H9 (cell line): ENCODE measurements at regions not wholly inside any gene's neighbourhood (a gene's known extent, or its start where the extent isn't known, plus 50 kb on each side); places are given as distances from the start of the nearest gene placed in this dataset.

Experiments used
- DNase-seq: peaks from one replicate; pipeline ENCODE4 v3.0.0-alpha.2; 2017
- H2AFZ ChIP-seq: one replicate; pipeline ENCODE4 v1.6.1; 2013; ENCODE audit warnings: mild to moderate bottlenecking, low read length, control low read depth, moderate library complexity
- H2AK5ac ChIP-seq: 2 replicates; pipeline ENCODE4 v1.6.1; 2013; ENCODE audit warnings: low read length, control low read depth, mixed read lengths; ENCODE audit not compliant: insufficient read length
- H2BK120ac ChIP-seq: one replicate; pipeline ENCODE4 v1.6.1; 2013; ENCODE audit warnings: low read depth, mild to moderate bottlenecking, low read length, control low read depth, inconsistent platforms; ENCODE audit not compliant: poor library complexity, severe bottlenecking
- H2BK12ac ChIP-seq: 2 replicates; pipeline ENCODE4 v1.6.1; 2013; ENCODE audit warnings: low read length, control low read depth, mixed read lengths, low read depth; ENCODE audit not compliant: insufficient read length
- H2BK15ac ChIP-seq: 2 replicates; pipeline ENCODE4 v1.6.1; 2013; ENCODE audit warnings: low read depth, low read length, control low read depth
- H2BK20ac ChIP-seq: one replicate; pipeline ENCODE4 v1.6.1; 2013; ENCODE audit warnings: low read depth, mild to moderate bottlenecking, low read length, control low read depth, inconsistent platforms; ENCODE audit not compliant: poor library complexity, severe bottlenecking
- H2BK5ac ChIP-seq: 2 replicates; pipeline ENCODE4 v1.6.1; 2013; ENCODE audit warnings: low read length, control low read depth, mixed read lengths; ENCODE audit not compliant: insufficient read length
- H3K14ac ChIP-seq: 2 replicates; pipeline ENCODE4 v1.6.1; 2013; ENCODE audit warnings: low read length, control low read depth; ENCODE audit not compliant: insufficient read depth
- H3K18ac ChIP-seq: 2 replicates; pipeline ENCODE4 v1.6.1; 2013; ENCODE audit warnings: low read depth, mild to moderate bottlenecking, mixed read lengths, low read length, control low read depth; ENCODE audit not compliant: insufficient read length
- H3K23ac ChIP-seq: 2 replicates; pipeline ENCODE4 v1.6.1; 2013; ENCODE audit warnings: low read length, control low read depth, mixed read lengths, low read depth; ENCODE audit not compliant: insufficient read length
- H3K23me2 ChIP-seq: 2 replicates; pipeline ENCODE4 v1.6.1; 2013; ENCODE audit warnings: low read depth, mild to moderate bottlenecking, mixed read lengths, low read length, control low read depth; ENCODE audit not compliant: insufficient read length, poor library complexity, severe bottlenecking
- H3K27ac ChIP-seq: 2 replicates; pipeline ENCODE4 v1.5.1; 2013; ENCODE audit warnings: low read length, control low read depth, mixed read lengths, low read depth; ENCODE audit not compliant: insufficient read length
- H3K27me3 ChIP-seq: 2 replicates; pipeline ENCODE4 v1.6.1; 2013; ENCODE audit warnings: low read length, control low read depth, inconsistent platforms; ENCODE audit not compliant: insufficient read depth
- H3K4ac ChIP-seq: 2 replicates; pipeline ENCODE4 v1.6.1; 2013; ENCODE audit warnings: low read depth, mild to moderate bottlenecking, control low read depth, inconsistent platforms, low read length, moderate library complexity
- H3K4me1 ChIP-seq: 2 replicates; pipeline ENCODE4 v1.6.1; 2013; ENCODE audit warnings: low read length, control low read depth, inconsistent platforms; ENCODE audit not compliant: insufficient read depth
- H3K4me2 ChIP-seq: 2 replicates; pipeline ENCODE4 v1.6.1; 2013; ENCODE audit warnings: low read length, control low read depth, mixed read lengths; ENCODE audit not compliant: insufficient read length, insufficient read depth
- H3K56ac ChIP-seq: 2 replicates; pipeline ENCODE4 v1.6.1; 2013; ENCODE audit warnings: low read depth, mild to moderate bottlenecking, mixed read lengths, low read length, control low read depth; ENCODE audit not compliant: insufficient read length
- H3K79me1 ChIP-seq: 2 replicates; pipeline ENCODE4 v1.6.1; 2013; ENCODE audit warnings: low read depth, mild to moderate bottlenecking, moderate library complexity, low read length, control low read depth, inconsistent platforms; ENCODE audit not compliant: insufficient read depth, poor library complexity, severe bottlenecking
- H3K79me2 ChIP-seq: 2 replicates; pipeline ENCODE4 v1.6.1; 2013; ENCODE audit warnings: low read length, control low read depth, inconsistent platforms; ENCODE audit not compliant: insufficient read depth
- H3K9ac ChIP-seq: 2 replicates; pipeline ENCODE4 v1.6.1; 2013; ENCODE audit warnings: low read length, control low read depth, mixed read lengths; ENCODE audit not compliant: insufficient read length; ENCODE audit errors: extremely low read depth
- H3K9me3 ChIP-seq: one replicate; pipeline ENCODE4 v1.6.1; 2013; ENCODE audit warnings: low read depth, low read length, inconsistent platforms; ENCODE audit not compliant: control insufficient read depth
- H3T11ph ChIP-seq: one replicate; pipeline ENCODE4 v1.6.1; 2013; ENCODE audit warnings: mild to moderate bottlenecking, low read length, control low read depth, inconsistent platforms
- H4K20me1 ChIP-seq: one replicate; pipeline ENCODE4 v1.6.1; 2013; ENCODE audit not compliant: control insufficient read depth, insufficient read length, insufficient read depth
- H4K5ac ChIP-seq: 2 replicates; pipeline ENCODE4 v1.6.1; 2013; ENCODE audit warnings: low read depth, mild to moderate bottlenecking, mixed read lengths, low read length, control low read depth; ENCODE audit not compliant: insufficient read length
- H4K8ac ChIP-seq: replicated peaks from 2 replicates; pipeline ENCODE4 v1.6.1; 2013; ENCODE audit warnings: low read length, control low read depth, mixed read lengths, low read depth; ENCODE audit not compliant: insufficient read length
- H4K91ac ChIP-seq: 2 replicates; pipeline ENCODE4 v1.6.1; 2013; ENCODE audit warnings: low read depth, mild to moderate bottlenecking, moderate library complexity, mixed read lengths, low read length, control low read depth; ENCODE audit not compliant: insufficient read length
- H3K27ac Mint-ChIP-seq, 3 experiments: 2 replicates in 2 of 3; 3 replicates in 1 of 3; pipeline ENCODE4 v1.8.0; 2020 to 2021; ENCODE audit warnings: mixed read lengths in 3 of 3, mild to moderate bottlenecking in 1 of 3, moderate library complexity in 1 of 3
- H3K27me3 Mint-ChIP-seq: 2 replicates; pipeline ENCODE4 v1.8.0; 2021; ENCODE audit warnings: low read depth, mild to moderate bottlenecking, moderate library complexity, mixed read lengths
- H3K36me3 Mint-ChIP-seq, 3 experiments: 2 replicates in 2 of 3; 3 replicates in 1 of 3; pipeline ENCODE4 v1.8.0; 2020 to 2021; ENCODE audit warnings: low read depth in 3 of 3, mixed read lengths in 3 of 3; ENCODE audit not compliant: insufficient read depth in 1 of 3
- H3K4me1 Mint-ChIP-seq, 2 experiments: 2 replicates each; pipeline ENCODE4 v1.8.0; 2020; ENCODE audit warnings: mixed read lengths in 2 of 2
- H3K4me3 Mint-ChIP-seq, 2 experiments: 2 replicates in 1 of 2; 3 replicates in 1 of 2; pipeline ENCODE4 v1.8.0; 2020 to 2021; ENCODE audit warnings: mild to moderate bottlenecking in 2 of 2, mixed read lengths in 2 of 2, moderate library complexity in 1 of 2
- H3K9me3 Mint-ChIP-seq, 2 experiments: 2 replicates in 1 of 2; 3 replicates in 1 of 2; pipeline ENCODE4 v1.8.0; 2020; ENCODE audit warnings: mild to moderate bottlenecking in 2 of 2, mixed read lengths in 2 of 2, moderate library complexity in 1 of 2
- WGBS: extraction: QIAGEN DNeasy Blood & Tissue Kit; methylation state at CpG from one replicate; pipeline ENCODE4 v1.1.7; 2013; ENCODE audit warnings: missing lambda C conversion rate, low lambda C conversion rate, mixed read lengths; ENCODE audit not compliant: insufficient read length; ENCODE audit errors: extremely low coverage; 5-methylcytosine and 5-hydroxymethylcytosine counted together
- TF ChIP-seq, protein P1 (sequence below): fragments of 200-600 bp; sonication (generic); conservative IDR thresholded peaks from 3 replicates; pipeline ENCODE4 v1.8.0; 2021; ENCODE audit warnings: antibody characterized with exemption, mild to moderate bottlenecking

DNA sequence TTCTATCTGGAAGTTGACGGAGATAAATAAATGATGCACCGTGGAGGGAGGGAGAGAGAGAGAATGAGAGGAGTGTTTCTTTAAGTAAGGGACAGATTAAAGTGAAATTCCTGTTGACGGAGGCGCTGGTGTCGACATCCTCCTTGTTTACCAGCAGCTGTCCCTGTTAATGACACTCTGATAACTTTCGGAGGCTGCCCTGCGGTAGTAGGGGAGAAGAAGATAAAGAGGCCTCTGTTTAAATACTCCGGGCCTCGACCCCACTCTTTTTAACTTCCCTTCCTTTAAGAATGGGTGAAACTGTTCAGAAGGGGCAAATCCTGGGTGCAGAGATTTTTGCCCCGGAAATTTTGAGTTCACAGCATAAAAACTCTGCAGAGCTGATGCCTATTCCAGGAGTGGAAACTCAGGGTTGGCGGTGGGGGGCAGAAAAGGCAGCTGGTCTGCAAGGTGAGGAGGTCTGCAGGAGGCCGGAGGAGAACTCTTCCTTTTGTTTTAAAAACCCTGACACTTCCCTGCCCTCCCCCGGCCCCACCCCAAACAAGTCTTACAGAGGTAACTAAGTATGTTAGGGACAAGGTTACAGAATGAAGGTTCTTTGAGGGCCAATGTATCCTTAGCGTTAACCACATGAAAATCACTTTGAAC is 276.6 kb upstream of the NR2F2 start:
- H3K27ac Mint-ChIP-seq, result no peak overlapping the region
- Histone ChIP-seq H3K4me1 (no peaks in the 10 kb centered on the region), H2BK5ac (no peak overlapping the region), H3K14ac (no peak overlapping the region), H3K56ac (no peak overlapping the region), H4K5ac (no peak overlapping the region), H3K9ac (no peak overlapping the region), H3K79me1 (no peaks in the 10 kb centered on the region), H2BK12ac (no peak overlapping the region), H3K27ac (no peak overlapping the region), H3K23ac (no peak overlapping the region), H3K18ac (no peak overlapping the region), H3K4me2 (peak overlapping the region; percentile 49), H3K27me3 (peaks cover 43% of the 10 kb centered on the region), H2AFZ (no peak overlapping the region), H4K20me1 (no peaks in the 10 kb centered on the region), H3K9me3 (no peaks in the 10 kb centered on the region), H4K8ac (no peak overlapping the region), H4K91ac (no peak overlapping the region), H2BK15ac (no peak overlapping the region), H2BK20ac (no peak overlapping the region), H3T11ph (no peak overlapping the region), H2AK5ac (no peak overlapping the region), H3K4ac (no peak overlapping the region), H3K23me2 (peaks cover 13% of the 10 kb centered on the region), H2BK120ac (no peak overlapping the region), H3K79me2 (no peaks in the 10 kb centered on the region)
- H3K9me3 Mint-ChIP-seq, result no peaks in the 10 kb centered on the region
- TF ChIP-seq, protein P1, sequence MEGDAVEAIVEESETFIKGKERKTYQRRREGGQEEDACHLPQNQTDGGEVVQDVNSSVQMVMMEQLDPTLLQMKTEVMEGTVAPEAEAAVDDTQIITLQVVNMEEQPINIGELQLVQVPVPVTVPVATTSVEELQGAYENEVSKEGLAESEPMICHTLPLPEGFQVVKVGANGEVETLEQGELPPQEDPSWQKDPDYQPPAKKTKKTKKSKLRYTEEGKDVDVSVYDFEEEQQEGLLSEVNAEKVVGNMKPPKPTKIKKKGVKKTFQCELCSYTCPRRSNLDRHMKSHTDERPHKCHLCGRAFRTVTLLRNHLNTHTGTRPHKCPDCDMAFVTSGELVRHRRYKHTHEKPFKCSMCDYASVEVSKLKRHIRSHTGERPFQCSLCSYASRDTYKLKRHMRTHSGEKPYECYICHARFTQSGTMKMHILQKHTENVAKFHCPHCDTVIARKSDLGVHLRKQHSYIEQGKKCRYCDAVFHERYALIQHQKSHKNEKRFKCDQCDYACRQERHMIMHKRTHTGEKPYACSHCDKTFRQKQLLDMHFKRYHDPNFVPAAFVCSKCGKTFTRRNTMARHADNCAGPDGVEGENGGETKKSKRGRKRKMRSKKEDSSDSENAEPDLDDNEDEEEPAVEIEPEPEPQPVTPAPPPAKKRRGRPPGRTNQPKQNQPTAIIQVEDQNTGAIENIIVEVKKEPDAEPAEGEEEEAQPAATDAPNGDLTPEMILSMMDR, result no peak
- no peaks in the 10 kb centered on the region for H3K36me3 Mint-ChIP-seq
- WGBS, result no CpG with 5 or more reads among the region's 14 CpGs
- H3K27me3 Mint-ChIP-seq, result peaks cover 96% of the 10 kb centered on the region
- H3K4me3 Mint-ChIP-seq, result peak overlapping the region; percentile 28 to 78
- peaks cover 12 to 22% of the 10 kb centered on the region in 2 experiments for H3K4me1 Mint-ChIP-seq
- peak; percentile 45 for DNase-seq
